NB4 (cell line): ENCODE measurements at regions not wholly inside any gene's neighbourhood (a gene's known extent, or its start where the extent isn't known, plus 50 kb on each side); places are given as distances from the start of the nearest gene placed in this dataset.

Source experiments
- CTCF ChIP-seq: IDR thresholded peaks from one replicate; pipeline ENCODE4 v1.5.1; 2012; ENCODE audit warnings: low read depth, low read length
- POLR2A ChIP-seq: IDR thresholded peaks from 2 replicates; pipeline ENCODE4 v1.6.1; 2011; ENCODE audit warnings: mild to moderate bottlenecking; ENCODE audit not compliant: insufficient read length; ENCODE audit errors: extremely low read depth

- TF ChIP-seq POLR2A (no peak), CTCF (no peak)
These were observed 80.0 kb upstream of the RPH3A start for GRCh38 chr12:112711507-112711906.
